Activated CD4-positive, alpha-beta T cell treated with anti-CD3 and anti-CD28 coated beads, Interleukin-2, amount 10 ng/mL, durations not matched to agents 7 days and 5 days (primary cell): ENCODE measurements at regions not wholly inside any gene's neighbourhood (a gene's known extent, or its start where the extent isn't known, plus 50 kb on each side); places are given as distances from the start of the nearest gene placed in this dataset.

ENCODE experiments used
- CTCF ChIA-PET: fragments of 350-600 bp; sonication (Branson Sonifier 250); formaldehyde crosslinking; loops from one replicate; lab custom pipeline; 2021; ENCODE audit warnings: antibody characterized with exemption; lab: Charles Lee
- POLR2A ChIA-PET: fragments of 350-600 bp; sonication (Branson Sonifier 250); formaldehyde crosslinking; loops from one replicate; lab custom pipeline; 2021; ENCODE audit warnings: antibody characterized with exemption; lab: Charles Lee
- DNase-seq: peaks from one replicate; pipeline ENCODE4 v3.0.0-alpha.2; 2020
- H3K27ac Mint-ChIP-seq: one replicate; pipeline ENCODE4 v1.8.0; 2021; ENCODE audit warnings: mild to moderate bottlenecking, moderate library complexity, mixed read lengths
- H3K27me3 Mint-ChIP-seq: one replicate; pipeline ENCODE4 v1.8.0; 2021; ENCODE audit warnings: mixed read lengths
- H3K36me3 Mint-ChIP-seq: one replicate; pipeline ENCODE4 v1.8.0; 2021; ENCODE audit warnings: low read depth, mixed read lengths
- H3K4me1 Mint-ChIP-seq: one replicate; pipeline ENCODE4 v1.8.0; 2021; ENCODE audit warnings: mixed read lengths
- H3K4me3 Mint-ChIP-seq: one replicate; pipeline ENCODE4 v1.8.0; 2021; ENCODE audit warnings: mild to moderate bottlenecking, moderate library complexity, mixed read lengths
- H3K9me3 Mint-ChIP-seq: one replicate; pipeline ENCODE4 v1.8.0; 2021; ENCODE audit warnings: mixed read lengths

DNA sequence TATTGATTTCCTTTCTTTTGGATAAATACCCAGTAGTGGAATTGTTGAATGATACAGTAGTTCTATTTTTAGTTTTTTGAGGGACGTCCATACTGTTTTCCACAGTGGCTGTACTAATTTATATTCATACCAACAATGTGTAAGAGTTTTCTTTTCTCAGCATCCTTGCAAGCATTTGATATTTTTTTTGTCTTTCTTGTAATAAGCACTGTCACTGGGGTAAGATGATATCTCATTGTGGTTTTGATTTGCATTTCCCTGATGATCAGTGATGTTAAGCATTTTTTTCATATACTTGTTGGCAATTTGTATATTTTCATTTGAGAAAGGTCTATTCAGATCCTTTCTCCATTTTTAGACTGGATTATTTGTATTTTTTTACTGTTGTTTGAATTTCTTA, 308.7 kb downstream of the PTEN start:
- ChIA-PET CTCF (no interaction called here), POLR2A (no interaction called here)
- Mint-ChIP-seq H3K9me3 (peaks cover 30% of the 10 kb centered on the region), H3K4me3 (no peak overlapping the region), H3K27ac (no peak overlapping the region), H3K4me1 (peaks cover 28% of the 10 kb centered on the region), H3K36me3 (peaks cover 29% of the 10 kb centered on the region), H3K27me3 (peaks cover 16% of the 10 kb centered on the region)
- no peak for DNase-seq

DNA sequence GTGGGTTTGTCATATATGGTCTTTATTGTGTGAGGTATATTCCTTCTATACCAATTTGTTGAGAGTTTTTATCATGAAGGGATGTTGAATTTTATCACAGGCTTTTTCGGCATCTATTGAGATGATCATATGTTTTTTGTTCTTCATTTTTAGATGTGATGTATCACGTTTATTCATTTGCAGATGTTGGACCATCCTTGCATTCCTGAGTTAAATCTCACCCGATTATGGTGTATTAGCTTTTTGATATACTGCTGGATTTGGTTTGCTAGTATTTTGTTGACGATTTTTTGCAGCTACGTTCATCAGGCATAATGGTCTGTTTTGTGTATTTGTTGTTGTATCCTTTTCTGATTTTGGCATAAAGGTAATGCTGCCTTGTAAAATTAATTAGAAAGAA, 311.0 kb downstream of the PTEN start:
- no peak for DNase-seq
- CTCF ChIA-PET, result no interaction called here
- peaks cover 32% of the 10 kb centered on the region for H3K4me1 Mint-ChIP-seq
- H3K9me3 Mint-ChIP-seq, result peaks cover 28% of the 10 kb centered on the region
- H3K27ac Mint-ChIP-seq, result no peak overlapping the region
- peaks cover 27% of the 10 kb centered on the region for H3K36me3 Mint-ChIP-seq
- POLR2A ChIA-PET, result no interaction called here
- H3K27me3 Mint-ChIP-seq, result peaks cover 16% of the 10 kb centered on the region
- H3K4me3 Mint-ChIP-seq, result no peak overlapping the region

DNA sequence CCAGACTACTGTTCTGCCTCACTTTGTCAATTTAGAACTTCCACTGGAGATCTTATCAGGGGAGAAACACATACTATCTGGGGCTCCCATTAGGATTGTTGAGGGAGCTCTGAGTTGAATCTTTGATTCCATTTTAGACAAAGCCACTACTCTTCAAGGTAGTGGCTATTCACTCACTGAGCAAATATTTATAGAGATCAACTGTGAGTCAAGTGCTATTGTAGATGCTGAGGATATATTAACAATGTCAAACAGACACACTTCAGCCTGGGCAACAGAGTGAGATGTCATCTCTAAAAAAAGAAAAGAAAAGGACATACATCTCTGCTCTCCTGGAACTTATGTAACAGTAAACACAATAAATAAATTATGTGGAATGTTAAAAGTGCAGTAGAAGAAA, 315.3 kb downstream of the PTEN start:
- ChIA-PET POLR2A (no interaction called here), CTCF (no interaction called here)
- H3K4me1 Mint-ChIP-seq, result peaks cover 5% of the 10 kb centered on the region
- H3K9me3 Mint-ChIP-seq, result peaks cover 20% of the 10 kb centered on the region
- no peak for DNase-seq
- H3K27ac Mint-ChIP-seq, result no peak overlapping the region
- H3K4me3 Mint-ChIP-seq, result no peak overlapping the region
- H3K36me3 Mint-ChIP-seq, result peaks cover 20% of the 10 kb centered on the region
- H3K27me3 Mint-ChIP-seq, result peaks cover 14% of the 10 kb centered on the region

DNA sequence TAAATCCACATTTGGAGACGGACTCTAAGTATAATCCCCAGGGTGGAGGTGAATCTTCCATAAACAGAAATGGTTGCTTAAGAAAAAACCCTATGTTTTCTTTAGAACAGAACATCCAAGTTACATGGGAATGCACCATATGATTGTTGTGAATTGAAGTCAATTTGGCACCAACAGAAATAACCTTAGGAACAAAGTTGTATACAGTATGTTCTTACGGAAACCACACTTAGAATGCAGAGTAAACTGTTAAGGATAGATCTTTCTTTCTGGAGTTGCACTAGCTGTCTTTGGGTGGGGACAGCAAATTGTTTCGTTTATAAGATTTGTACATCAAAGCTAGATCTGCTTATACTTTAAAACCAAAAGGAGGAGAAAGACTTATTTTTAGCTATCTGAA, 316.4 kb downstream of the PTEN start:
- DNase-seq, result no peak
- H3K27me3 Mint-ChIP-seq, result peaks cover 11% of the 10 kb centered on the region
- H3K36me3 Mint-ChIP-seq, result peaks cover 13% of the 10 kb centered on the region
- ChIA-PET POLR2A (no interaction called here), CTCF (interaction anchor here (0.9 kb wide), 1 partner anchor 21 kb away, joined by 3 read pairs; no protein-coding TSS in a partner anchor)
- H3K4me1 Mint-ChIP-seq, result peaks cover 5% of the 10 kb centered on the region
- H3K4me3 Mint-ChIP-seq, result no peak overlapping the region
- H3K9me3 Mint-ChIP-seq, result peaks cover 18% of the 10 kb centered on the region
- no peak overlapping the region for H3K27ac Mint-ChIP-seq

DNA sequence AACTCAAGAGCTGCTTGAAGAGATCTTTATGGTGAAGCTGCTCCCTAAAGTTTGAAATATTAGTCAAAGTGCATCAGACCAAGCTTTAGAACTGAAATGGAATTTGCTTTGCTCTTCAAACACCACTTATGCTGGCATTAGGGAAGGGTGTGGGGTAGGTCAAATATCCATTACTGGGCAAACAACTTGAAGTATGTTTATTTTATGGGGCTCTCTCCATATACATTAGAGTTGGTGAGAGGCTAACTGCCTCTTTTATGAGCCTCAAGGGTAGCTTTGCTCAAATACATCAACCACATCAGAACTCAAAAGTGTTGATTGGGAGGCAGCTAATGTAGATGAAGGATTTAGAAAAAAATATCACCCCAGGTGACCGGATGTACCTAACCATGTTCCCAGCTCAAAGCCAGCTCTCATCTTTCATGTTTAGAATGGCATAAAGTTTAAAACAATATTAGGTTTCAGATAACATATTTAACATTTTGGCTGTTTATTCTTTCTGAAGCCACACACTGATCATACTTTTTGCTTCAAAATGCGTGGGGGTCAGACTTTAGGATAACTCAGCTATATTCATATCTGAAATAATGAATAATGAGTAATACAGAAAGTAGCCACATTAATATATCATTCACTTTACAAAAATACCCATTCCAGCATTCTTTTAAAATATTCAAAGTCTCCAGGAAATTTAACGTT, 318.6 kb downstream of the PTEN start:
- ChIA-PET CTCF (interaction anchor here (1.1 to 1.6 kb wide), 2 partner anchors 13 to 23 kb away, joined by 3 to 5 read pairs; no protein-coding TSS in a partner anchor), POLR2A (no interaction called here)
- Mint-ChIP-seq H3K9me3 (peaks cover 16% of the 10 kb centered on the region), H3K27me3 (peaks cover 1% of the 10 kb centered on the region), H3K36me3 (peaks cover 5% of the 10 kb centered on the region), H3K4me1 (peaks cover 5% of the 10 kb centered on the region), H3K27ac (no peak overlapping the region), H3K4me3 (no peak overlapping the region)
- no peak for DNase-seq

DNA sequence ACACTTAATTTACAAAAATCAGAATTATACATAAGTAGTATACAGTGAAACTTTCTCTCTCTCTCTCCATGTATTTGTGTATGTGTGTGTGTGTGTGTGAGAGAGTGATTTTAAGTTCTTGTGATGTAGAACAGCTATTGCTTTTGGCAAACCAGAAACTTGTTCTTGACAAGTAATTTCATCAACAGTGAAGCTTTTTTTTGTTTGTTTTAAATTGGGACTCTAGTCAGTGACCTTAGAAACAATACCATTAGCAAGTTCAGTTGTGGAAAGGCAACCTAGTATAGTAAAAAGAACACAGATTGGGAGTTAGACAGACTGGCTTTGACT, 319.1 kb downstream of the PTEN start:
- H3K9me3 Mint-ChIP-seq, result peaks cover 10% of the 10 kb centered on the region
- no peak overlapping the region for H3K4me3 Mint-ChIP-seq
- ChIA-PET POLR2A (no interaction called here), CTCF (interaction anchor here (1.6 kb wide), 1 partner anchor 23 kb away, joined by 5 read pairs; no protein-coding TSS in a partner anchor)
- peaks cover 5% of the 10 kb centered on the region for H3K4me1 Mint-ChIP-seq
- no peaks in the 10 kb centered on the region for H3K27me3 Mint-ChIP-seq
- no peak for DNase-seq
- peaks cover 2% of the 10 kb centered on the region for H3K36me3 Mint-ChIP-seq
- H3K27ac Mint-ChIP-seq, result no peak overlapping the region

DNA sequence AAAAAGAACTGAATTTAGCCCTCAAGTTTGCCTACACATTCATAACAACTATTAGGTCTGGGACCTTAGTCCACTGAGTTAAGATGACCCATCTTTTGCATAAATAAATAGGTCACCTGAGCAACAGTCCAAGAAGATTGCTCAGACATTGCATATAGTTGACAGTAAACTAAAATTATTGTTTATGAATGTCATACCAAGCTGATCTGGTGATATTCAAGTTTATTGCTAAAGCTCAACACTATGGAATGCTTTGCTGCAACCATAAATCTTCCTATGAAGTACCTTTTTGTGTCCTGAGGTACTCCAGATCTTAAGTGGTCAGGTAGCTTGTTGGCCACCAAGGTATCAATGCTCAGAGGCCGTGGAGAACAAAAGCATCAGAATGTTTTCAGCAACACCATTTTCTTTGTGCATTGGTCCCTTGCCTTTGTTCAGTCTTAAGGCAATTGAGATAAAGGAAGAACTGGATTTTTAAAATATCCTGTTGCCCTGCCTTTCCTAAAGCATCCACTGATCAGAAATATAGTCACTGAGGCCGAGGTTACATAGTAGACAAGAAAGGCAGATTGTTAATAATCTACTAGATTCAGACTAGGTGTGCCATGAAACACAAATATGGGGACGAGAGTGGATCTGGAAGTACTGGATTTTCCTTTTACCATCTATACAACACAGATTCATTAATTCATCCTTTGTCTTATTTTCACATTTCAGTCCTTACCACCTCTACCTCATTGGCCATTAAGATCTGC, 321.3 kb downstream of the PTEN start:
- Mint-ChIP-seq H3K4me1 (no peaks in the 10 kb centered on the region), H3K9me3 (peaks cover 5% of the 10 kb centered on the region), H3K27ac (no peak overlapping the region), H3K36me3 (no peaks in the 10 kb centered on the region), H3K27me3 (no peaks in the 10 kb centered on the region), H3K4me3 (no peak overlapping the region)
- POLR2A ChIA-PET, result no interaction called here
- CTCF ChIA-PET, result interaction anchor here (1.2 kb wide), 1 partner anchor 28 kb away, joined by 3 read pairs; no protein-coding TSS in a partner anchor
- no peak for DNase-seq

DNA sequence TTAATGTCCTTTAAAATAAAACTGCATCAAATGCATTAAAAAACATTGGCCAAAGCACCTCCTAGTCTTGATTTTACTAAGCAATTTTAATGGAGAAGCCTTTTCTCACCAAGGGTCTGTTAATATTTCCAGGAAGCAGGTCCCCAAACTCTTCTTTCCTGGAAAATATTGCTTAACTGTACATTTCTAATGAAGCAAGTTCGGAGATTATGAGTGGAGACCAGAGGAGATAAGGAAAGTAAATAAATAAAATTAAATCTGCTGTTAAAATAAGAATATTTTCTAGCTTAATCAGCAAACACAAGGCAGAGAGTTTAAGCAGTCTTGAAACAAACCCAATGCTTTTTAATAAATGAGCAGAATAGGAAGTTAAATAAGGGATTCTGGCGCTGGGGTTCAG, 322.4 kb downstream of the PTEN start:
- peaks cover 9% of the 10 kb centered on the region for H3K9me3 Mint-ChIP-seq
- ChIA-PET CTCF (no interaction called here), POLR2A (no interaction called here)
- no peaks in the 10 kb centered on the region for H3K4me1 Mint-ChIP-seq
- H3K27ac Mint-ChIP-seq, result no peak overlapping the region
- H3K27me3 Mint-ChIP-seq, result no peaks in the 10 kb centered on the region
- no peaks in the 10 kb centered on the region for H3K36me3 Mint-ChIP-seq
- no peak for DNase-seq
- no peak overlapping the region for H3K4me3 Mint-ChIP-seq

DNA sequence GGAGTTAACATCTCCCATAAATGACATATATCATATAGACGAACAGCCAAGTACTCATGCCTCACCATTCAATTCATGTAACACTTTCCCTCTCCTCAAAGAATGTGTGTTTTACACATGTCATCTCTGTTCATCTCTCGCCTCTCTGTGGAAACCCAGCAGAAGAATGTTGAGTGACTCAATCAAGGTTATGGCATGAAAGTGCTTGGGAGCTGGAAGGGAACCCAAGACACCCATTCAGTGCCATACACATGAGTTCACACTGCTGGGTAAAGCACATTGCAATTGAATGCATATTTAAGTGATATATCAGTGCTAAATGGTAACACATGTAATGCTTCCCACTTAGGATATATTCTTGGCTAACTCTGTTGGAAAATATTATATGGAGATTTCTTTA, 322.9 kb downstream of the PTEN start:
- ChIA-PET POLR2A (no interaction called here), CTCF (no interaction called here)
- Mint-ChIP-seq H3K4me3 (no peak overlapping the region), H3K27me3 (no peaks in the 10 kb centered on the region), H3K9me3 (peaks cover 9% of the 10 kb centered on the region), H3K27ac (no peak overlapping the region), H3K36me3 (no peaks in the 10 kb centered on the region), H3K4me1 (no peaks in the 10 kb centered on the region)
- no peak for DNase-seq

DNA sequence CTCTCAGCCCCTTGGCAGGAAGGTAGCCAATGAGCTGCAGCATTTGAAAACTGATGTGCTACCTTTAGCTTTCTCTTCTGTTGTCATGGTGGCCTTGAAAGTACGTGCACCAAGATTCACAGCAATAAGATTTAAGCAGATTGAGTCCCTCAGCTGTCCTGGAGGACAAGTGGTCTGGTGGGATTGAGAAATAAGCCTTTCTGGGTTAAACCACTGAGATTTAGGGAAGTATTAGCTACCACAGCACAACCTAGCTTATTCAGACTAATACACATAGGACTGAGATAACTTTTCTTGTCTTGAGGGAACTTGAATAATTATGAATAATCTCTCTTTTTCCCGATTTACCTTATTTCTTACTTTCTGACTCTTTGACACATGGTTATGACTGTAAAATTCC, 324.0 kb downstream of the PTEN start:
- DNase-seq, result no peak
- Mint-ChIP-seq H3K9me3 (peaks cover 9% of the 10 kb centered on the region), H3K4me1 (no peaks in the 10 kb centered on the region), H3K36me3 (no peaks in the 10 kb centered on the region), H3K27me3 (no peaks in the 10 kb centered on the region), H3K4me3 (no peak overlapping the region), H3K27ac (no peak overlapping the region)
- ChIA-PET CTCF (interaction anchor here (1.0 to 1.2 kb wide), 2 partner anchors 21 to 25 kb away, joined by 3 read pairs; no protein-coding TSS in a partner anchor), POLR2A (no interaction called here)

DNA sequence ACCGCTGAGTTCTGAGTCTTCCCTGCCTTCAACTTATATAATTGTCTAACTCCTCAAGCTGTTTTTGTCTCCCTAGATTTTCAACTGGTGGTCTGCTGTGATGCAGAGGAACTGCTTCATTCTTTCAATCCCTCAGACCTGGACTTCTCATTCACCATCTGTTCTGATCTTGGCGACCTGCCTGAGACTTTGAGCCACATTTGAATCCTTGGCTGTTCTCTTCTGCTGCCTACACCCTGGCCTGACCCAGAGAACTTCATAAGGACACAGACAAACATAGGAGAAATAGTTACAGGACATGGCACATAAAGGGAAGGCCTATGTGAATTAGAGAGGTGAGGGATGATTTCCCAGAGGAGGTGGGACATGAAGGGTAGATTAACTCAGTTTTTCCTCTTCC, 326.7 kb downstream of the PTEN start:
- H3K4me1 Mint-ChIP-seq, result peaks cover 22% of the 10 kb centered on the region
- no peak overlapping the region for H3K27ac Mint-ChIP-seq
- H3K9me3 Mint-ChIP-seq, result peaks cover 9% of the 10 kb centered on the region
- POLR2A ChIA-PET, result no interaction called here
- CTCF ChIA-PET, result no interaction called here
- no peaks in the 10 kb centered on the region for H3K27me3 Mint-ChIP-seq
- H3K4me3 Mint-ChIP-seq, result no peak overlapping the region
- H3K36me3 Mint-ChIP-seq, result peaks cover 2% of the 10 kb centered on the region
- DNase-seq, result no peak

DNA sequence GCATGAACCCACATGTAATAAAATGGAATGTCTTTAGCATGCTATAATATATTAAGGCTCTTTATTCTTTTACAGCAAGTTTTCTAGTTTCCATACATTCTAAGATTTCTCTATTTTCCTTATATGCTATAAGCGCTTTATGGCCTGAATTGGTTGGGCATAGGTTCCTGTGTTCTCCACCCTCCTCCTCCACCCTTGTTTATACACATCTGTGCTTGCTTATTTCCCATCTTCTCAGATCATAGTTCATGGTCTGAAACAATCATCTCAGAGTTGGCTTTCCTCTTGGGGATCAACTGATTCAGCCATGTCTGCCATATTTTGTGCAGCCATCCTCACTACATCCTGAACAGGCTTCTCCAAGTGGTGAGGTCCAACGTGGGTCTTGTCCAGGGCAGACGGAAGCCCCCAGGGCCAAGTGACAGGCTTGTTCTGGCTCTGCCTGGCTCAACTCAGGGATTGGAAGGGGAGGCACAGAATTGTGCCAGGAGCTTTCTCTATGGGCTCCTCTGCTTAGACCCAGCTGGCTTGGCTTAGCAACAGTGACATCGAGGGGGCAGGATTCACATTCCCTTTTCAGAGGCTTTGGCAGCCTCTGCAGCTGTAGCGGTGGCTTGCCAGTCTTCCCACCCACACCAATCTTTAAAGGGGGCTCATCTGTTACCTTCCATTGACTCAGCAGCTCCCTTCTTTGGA, 327.3 kb downstream of the PTEN start:
- H3K36me3 Mint-ChIP-seq, result peaks cover 3% of the 10 kb centered on the region
- DNase-seq, result no peak
- H3K4me1 Mint-ChIP-seq, result peaks cover 28% of the 10 kb centered on the region
- peaks cover 1% of the 10 kb centered on the region for H3K27me3 Mint-ChIP-seq
- H3K4me3 Mint-ChIP-seq, result no peak overlapping the region
- ChIA-PET CTCF (interaction anchor here (1.5 kb wide), 1 partner anchor 110 kb away, joined by 3 read pairs; no protein-coding TSS in a partner anchor), POLR2A (no interaction called here)
- H3K27ac Mint-ChIP-seq, result no peak overlapping the region
- H3K9me3 Mint-ChIP-seq, result peaks cover 9% of the 10 kb centered on the region

DNA sequence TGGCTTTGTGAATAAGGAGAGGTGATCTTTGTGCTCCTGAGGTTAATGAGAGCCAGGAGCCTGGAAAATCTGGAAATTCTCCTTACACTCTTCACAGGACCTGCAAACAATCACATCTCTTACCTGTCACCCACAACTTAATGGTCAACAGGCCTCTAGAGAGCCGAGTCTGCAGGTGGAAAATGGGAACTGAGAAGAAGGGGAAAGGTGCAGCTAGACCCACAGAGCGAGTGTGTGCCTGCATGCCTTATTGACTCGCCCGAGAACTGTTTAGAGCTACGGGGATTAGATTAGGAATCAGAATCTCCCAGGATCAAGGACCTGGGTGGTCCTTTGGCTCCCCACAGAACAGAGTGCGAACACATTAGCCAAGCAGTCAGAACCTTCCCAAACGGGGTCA, 329.6 kb downstream of the PTEN start:
- Mint-ChIP-seq H3K4me1 (peaks cover 30% of the 10 kb centered on the region), H3K9me3 (peaks cover 13% of the 10 kb centered on the region), H3K4me3 (no peak overlapping the region), H3K27ac (peak overlapping the region; percentile 33), H3K36me3 (peaks cover 12% of the 10 kb centered on the region), H3K27me3 (peaks cover 4% of the 10 kb centered on the region)
- DNase-seq, result no peak
- ChIA-PET POLR2A (no interaction called here), CTCF (no interaction called here)
